ENCODE measurements at regions not wholly inside any gene's neighbourhood (a gene's known extent, or its start where the extent isn't known, plus 50 kb on each side); places are given as distances from the start of the nearest gene placed in this dataset.

DNA sequence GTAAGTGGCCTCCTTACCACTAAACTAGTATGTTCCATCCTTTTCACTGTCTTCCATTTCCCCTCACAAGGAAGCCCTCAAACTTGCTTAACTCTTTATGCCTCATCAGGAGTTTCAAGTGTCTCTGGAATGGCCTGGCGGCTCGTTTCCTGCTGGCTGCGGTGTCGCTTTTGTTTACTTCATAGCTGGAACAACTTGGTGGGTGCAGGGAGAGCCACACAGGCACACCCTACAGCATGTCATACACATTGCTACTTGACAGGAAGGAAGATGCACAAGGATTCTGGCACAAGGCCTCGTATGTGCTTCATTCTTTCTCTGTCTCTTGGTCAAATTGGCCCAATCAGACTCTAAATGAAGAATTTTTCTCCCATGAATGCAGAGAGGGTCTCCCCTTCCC, 488.3 kb downstream of the FOXO1 start:
- no peak for TF ChIP-seq POLR2AphosphoS5 (IDR thresholded peaks at IDR 0.05; ENCODE audit: low read depth, low read length)
- TF ChIP-seq FOXP2 (optimal IDR thresholded peaks at IDR 0.05; ENCODE audit: borderline replicate concordance, extremely low read depth, extremely low read length, insufficient read depth): no peak
- TF ChIP-seq SIN3A (IDR thresholded peaks at IDR 0.05; ENCODE audit: borderline replicate concordance, insufficient read depth, low read length): no peak
- TF ChIP-seq, protein P1, sequence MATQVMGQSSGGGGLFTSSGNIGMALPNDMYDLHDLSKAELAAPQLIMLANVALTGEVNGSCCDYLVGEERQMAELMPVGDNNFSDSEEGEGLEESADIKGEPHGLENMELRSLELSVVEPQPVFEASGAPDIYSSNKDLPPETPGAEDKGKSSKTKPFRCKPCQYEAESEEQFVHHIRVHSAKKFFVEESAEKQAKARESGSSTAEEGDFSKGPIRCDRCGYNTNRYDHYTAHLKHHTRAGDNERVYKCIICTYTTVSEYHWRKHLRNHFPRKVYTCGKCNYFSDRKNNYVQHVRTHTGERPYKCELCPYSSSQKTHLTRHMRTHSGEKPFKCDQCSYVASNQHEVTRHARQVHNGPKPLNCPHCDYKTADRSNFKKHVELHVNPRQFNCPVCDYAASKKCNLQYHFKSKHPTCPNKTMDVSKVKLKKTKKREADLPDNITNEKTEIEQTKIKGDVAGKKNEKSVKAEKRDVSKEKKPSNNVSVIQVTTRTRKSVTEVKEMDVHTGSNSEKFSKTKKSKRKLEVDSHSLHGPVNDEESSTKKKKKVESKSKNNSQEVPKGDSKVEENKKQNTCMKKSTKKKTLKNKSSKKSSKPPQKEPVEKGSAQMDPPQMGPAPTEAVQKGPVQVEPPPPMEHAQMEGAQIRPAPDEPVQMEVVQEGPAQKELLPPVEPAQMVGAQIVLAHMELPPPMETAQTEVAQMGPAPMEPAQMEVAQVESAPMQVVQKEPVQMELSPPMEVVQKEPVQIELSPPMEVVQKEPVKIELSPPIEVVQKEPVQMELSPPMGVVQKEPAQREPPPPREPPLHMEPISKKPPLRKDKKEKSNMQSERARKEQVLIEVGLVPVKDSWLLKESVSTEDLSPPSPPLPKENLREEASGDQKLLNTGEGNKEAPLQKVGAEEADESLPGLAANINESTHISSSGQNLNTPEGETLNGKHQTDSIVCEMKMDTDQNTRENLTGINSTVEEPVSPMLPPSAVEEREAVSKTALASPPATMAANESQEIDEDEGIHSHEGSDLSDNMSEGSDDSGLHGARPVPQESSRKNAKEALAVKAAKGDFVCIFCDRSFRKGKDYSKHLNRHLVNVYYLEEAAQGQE (IDR thresholded peaks at IDR 0.05; ENCODE audit: insufficient read depth in 1 of 2, low read depth in 2 of 2, low read length in 2 of 2): no peak
- TF ChIP-seq TAF1 (IDR thresholded peaks at IDR 0.05; ENCODE audit: borderline replicate concordance, insufficient read depth, low read length): no peak

DNA sequence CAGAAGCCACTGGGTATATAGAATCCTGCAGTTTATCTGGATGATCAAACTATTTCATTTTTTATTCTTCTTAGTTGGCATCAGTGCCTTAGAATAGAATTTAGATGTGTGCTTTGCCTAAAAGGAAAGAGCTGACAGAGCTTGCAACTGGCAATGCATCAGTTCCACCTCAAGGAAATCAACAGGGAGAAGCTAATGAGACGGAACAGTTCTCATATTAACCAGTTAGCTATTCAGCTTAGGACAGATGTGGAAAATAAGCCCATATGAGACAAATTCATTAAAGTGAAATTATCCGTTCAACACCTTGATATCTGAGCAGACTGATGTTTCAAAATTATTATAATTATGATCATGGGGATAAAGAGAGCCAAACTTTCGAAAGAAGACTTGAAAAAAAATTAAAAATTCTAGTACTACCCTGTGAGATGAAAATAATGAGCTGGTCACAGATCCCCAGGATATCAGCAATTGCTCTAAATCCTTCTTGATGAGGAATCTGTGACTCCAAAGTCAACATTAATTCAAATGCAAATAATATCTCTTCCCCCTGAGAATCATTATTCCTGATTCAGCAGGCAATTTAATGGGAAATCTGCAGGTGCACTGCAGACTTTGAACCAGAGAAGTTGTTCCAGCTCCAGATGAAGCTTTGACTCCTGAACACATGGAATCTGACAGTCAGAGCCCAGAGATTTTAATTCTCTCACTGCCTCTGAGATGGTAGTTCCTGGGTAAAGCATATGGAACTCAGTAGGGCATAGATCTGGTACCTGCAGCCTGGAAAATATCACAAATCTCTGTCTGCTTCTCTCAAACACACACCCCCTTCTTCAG, 486.8 kb downstream of the FOXO1 start:
- TF ChIP-seq, protein P1 (IDR thresholded peaks at IDR 0.05; ENCODE audit: insufficient read depth in 1 of 2, low read depth in 2 of 2, low read length in 2 of 2): no peak
- no peak for TF ChIP-seq FOXP2 (optimal IDR thresholded peaks at IDR 0.05; ENCODE audit: borderline replicate concordance, extremely low read depth, extremely low read length, insufficient read depth)
- TF ChIP-seq POLR2AphosphoS5 (IDR thresholded peaks at IDR 0.05; ENCODE audit: low read depth, low read length): no peak
- no peak for TF ChIP-seq SIN3A (IDR thresholded peaks at IDR 0.05; ENCODE audit: borderline replicate concordance, insufficient read depth, low read length)
- no peak for TF ChIP-seq TAF1 (IDR thresholded peaks at IDR 0.05; ENCODE audit: borderline replicate concordance, insufficient read depth, low read length)

DNA sequence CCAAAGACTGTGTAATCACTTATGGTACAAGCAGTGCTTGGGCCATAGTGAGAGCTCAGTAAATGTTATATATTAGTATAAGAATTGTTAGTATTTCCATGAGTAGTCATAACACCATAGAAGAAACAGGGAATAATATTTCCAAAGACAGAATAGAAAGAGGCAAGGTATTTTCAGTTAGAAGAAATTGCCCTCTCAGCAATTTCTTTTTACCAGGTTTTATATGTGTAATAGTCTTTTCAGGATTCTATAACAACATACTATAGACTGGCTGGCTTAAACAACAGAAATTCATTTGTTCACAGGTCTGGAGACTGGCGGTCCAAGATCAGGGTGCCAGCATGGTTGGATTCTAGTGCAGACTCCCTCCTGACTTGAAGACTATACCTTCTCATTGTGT, 485.7 kb downstream of the FOXO1 start:
- TF ChIP-seq FOXP2 (optimal IDR thresholded peaks at IDR 0.05; ENCODE audit: borderline replicate concordance, extremely low read depth, extremely low read length, insufficient read depth) (no peak), TAF1 (IDR thresholded peaks at IDR 0.05; ENCODE audit: borderline replicate concordance, insufficient read depth, low read length) (no peak), POLR2AphosphoS5 (IDR thresholded peaks at IDR 0.05; ENCODE audit: low read depth, low read length) (no peak), SIN3A (IDR thresholded peaks at IDR 0.05; ENCODE audit: borderline replicate concordance, insufficient read depth, low read length) (no peak)
- TF ChIP-seq, protein P1 (IDR thresholded peaks at IDR 0.05; ENCODE audit: insufficient read depth in 1 of 2, low read depth in 2 of 2, low read length in 2 of 2): no peak

DNA sequence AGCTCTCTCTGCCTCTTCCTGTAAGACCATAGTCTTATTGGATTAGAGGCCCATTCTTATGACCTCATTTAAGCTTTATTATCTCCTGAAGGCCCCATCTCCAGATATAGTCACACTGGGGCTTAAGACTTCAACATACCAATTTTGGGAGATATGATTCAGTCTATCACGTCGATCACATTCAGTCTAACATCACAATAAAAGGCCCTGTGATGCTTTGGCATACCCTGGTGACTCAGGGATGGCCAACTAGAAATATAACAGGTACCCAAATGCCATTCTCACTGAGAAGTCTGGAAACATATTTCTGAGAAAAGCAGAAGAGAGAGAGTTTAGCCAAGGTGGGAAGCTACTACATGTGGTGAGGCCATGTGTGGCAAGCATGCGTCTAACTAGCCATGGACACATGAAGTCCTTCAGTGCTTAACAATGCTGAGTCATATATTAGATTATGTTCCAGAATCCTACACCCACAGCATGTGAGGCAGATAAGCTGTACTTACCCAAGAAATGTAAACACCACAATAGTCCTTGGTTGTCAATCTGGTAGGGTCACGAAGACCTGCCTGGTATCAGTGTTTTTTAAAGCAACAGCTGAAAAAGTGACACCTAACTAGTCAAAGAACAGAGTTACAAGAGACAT, 485.1 kb downstream of the FOXO1 start:
- TF ChIP-seq, protein P1 (IDR thresholded peaks at IDR 0.05; ENCODE audit: insufficient read depth in 1 of 2, low read depth in 2 of 2, low read length in 2 of 2): no peak
- TF ChIP-seq POLR2AphosphoS5 (IDR thresholded peaks at IDR 0.05; ENCODE audit: low read depth, low read length): no peak
- TF ChIP-seq SIN3A (IDR thresholded peaks at IDR 0.05; ENCODE audit: borderline replicate concordance, insufficient read depth, low read length): no peak
- TF ChIP-seq TAF1 (IDR thresholded peaks at IDR 0.05; ENCODE audit: borderline replicate concordance, insufficient read depth, low read length): no peak
- TF ChIP-seq FOXP2 (optimal IDR thresholded peaks at IDR 0.05; ENCODE audit: borderline replicate concordance, extremely low read depth, extremely low read length, insufficient read depth): no peak

Measured in PFSK-1 (cell line).